ENCODE measurements at regions not wholly inside any gene's neighbourhood (a gene's known extent, or its start where the extent isn't known, plus 50 kb on each side); places are given as distances from the start of the nearest gene placed in this dataset.

DNA sequence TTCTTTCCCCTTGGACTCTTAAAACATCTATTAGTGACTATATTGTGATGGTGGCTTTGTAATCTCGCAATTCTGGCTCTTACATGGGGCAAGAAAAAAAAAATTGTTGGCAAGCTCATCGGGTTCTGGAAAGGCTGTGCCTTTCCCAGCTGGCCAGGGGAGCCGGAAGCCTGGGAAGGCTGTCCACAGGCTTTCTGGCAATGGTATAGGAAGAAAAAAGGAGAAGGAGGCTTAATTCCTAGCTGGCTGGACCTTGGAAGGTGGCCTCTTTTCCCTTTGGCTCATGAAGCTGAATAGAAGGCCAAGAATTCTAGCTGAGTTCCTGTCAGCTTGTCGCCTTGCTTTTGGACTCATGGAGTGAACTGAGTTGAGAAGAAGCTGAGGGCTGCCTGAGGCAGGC, 243.5 kb upstream of the SEMA6D start:
- no peak overlapping the region for H3K4me3 ChIP-seq
- WGBS, 2 donors, result 43 to 45% methylated on average over 4 of the region's 4 CpGs
- no peaks in the 10 kb centered on the region for H3K36me3 ChIP-seq
- TF ChIP-seq, protein P1, sequence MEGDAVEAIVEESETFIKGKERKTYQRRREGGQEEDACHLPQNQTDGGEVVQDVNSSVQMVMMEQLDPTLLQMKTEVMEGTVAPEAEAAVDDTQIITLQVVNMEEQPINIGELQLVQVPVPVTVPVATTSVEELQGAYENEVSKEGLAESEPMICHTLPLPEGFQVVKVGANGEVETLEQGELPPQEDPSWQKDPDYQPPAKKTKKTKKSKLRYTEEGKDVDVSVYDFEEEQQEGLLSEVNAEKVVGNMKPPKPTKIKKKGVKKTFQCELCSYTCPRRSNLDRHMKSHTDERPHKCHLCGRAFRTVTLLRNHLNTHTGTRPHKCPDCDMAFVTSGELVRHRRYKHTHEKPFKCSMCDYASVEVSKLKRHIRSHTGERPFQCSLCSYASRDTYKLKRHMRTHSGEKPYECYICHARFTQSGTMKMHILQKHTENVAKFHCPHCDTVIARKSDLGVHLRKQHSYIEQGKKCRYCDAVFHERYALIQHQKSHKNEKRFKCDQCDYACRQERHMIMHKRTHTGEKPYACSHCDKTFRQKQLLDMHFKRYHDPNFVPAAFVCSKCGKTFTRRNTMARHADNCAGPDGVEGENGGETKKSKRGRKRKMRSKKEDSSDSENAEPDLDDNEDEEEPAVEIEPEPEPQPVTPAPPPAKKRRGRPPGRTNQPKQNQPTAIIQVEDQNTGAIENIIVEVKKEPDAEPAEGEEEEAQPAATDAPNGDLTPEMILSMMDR (IDR thresholded peaks at IDR 0.05), result no peak
- TF ChIP-seq POLR2A (IDR thresholded peaks at IDR 0.05), result no peak
- no peaks in the 10 kb centered on the region for H3K9me3 ChIP-seq
- H3K27me3 ChIP-seq, result no peaks in the 10 kb centered on the region
- no peak for DNase-seq
- peaks cover 0 to 7% (median 0%) of the 10 kb centered on the region in 3 donors for H3K4me1 ChIP-seq
- peak overlapping the region in 1 of 4 donors; percentile 19 for H3K27ac ChIP-seq
- intact Hi-C loops (cut with DNase I), result loop anchor here (10.0 kb wide), 1 partner anchor 511 kb away; no protein-coding TSS in a partner anchor

DNA sequence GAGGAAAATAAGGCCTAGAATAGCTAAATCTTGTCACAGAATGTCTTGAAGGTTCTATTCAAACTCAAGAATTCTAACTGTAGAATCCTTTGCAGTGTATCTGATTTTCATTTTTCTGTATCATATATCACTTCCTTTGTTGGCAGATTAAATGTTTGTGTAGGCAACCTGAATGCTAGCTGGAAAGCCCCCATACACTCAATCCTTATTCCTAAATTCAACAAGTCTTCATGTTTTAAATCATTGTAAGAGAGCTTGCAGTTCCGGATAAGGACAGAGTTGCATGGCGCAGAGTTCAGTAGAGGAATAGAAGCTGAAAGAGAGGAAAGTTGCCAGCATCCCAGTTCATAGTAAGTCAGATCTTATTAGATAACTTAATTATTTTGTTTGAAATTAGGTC, 242.0 kb upstream of the SEMA6D start:
- Histone ChIP-seq H3K4me3 (no peak overlapping the region), H3K9me3 (no peaks in the 10 kb centered on the region), H3K27me3 (no peaks in the 10 kb centered on the region), H3K4me1 (peaks cover 0 to 7% (median 0%) of the 10 kb centered on the region in 3 donors), H3K36me3 (no peaks in the 10 kb centered on the region), H3K27ac (no peak overlapping the region)
- 92 to 95% methylated on average over 2 of the region's 2 CpGs for WGBS, 2 donors
- no peak for TF ChIP-seq POLR2A (IDR thresholded peaks at IDR 0.05)
- TF ChIP-seq, protein P1 (IDR thresholded peaks at IDR 0.05), result no peak
- DNase-seq, result no peak
- intact Hi-C loops (cut with DNase I), result loop anchor here (10.0 kb wide), 1 partner anchor 509 kb away; no protein-coding TSS in a partner anchor

DNA sequence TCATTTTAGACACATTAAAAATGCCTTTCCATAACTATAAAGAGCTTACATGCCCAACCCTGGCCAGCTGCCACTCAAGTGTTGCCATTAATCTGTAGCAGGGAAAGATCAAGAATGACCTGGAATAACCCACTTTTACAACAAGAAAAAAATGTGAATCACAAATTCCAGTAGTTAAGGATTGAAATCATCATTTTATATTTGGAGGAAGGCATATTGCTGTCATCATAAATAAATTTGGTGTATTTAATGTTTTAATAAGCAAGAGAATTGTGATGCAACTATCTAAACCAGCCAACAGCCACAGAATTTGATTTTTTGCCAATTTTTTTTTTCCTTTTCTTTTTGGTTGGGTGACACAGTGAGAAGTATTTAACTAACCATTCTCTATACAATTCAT, 240.0 kb upstream of the SEMA6D start:
- intact Hi-C loops (cut with DNase I), result loop anchor here (10.0 kb wide), 1 partner anchor 507 kb away; no protein-coding TSS in a partner anchor
- peaks cover 0 to 7% (median 0%) of the 10 kb centered on the region in 3 donors for H3K4me1 ChIP-seq
- no peaks in the 10 kb centered on the region for H3K36me3 ChIP-seq
- H3K4me3 ChIP-seq, result no peak overlapping the region
- TF ChIP-seq, protein P1 (IDR thresholded peaks at IDR 0.05), result no peak
- no peak for TF ChIP-seq POLR2A (IDR thresholded peaks at IDR 0.05)
- no peak overlapping the region for H3K27ac ChIP-seq
- no peaks in the 10 kb centered on the region for H3K9me3 ChIP-seq
- H3K27me3 ChIP-seq, result no peaks in the 10 kb centered on the region
- no peak for DNase-seq

DNA sequence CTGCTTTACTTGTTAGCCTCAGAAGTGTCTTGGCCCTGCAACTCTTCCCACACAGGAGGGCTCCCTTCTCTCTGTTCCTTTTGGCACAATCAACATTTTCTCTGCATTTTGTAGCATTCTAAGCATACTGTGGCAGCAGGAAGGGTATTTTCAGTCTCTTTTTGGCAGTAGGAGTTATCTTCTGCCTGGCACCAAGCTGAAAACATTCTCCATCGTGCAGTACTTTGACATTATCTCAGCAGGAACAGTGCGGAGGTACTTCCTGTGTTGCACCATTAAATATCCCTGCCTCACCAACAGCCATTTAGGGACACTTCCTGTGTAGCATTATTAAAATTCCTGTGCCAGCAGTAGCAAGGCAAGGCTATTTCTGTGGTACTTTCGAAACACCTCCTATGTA, 233.2 kb upstream of the SEMA6D start:
- no peak overlapping the region for H3K27ac ChIP-seq
- 71 to 85% methylated on average over 3 of the region's 3 CpGs for WGBS, 2 donors
- TF ChIP-seq, protein P1 (IDR thresholded peaks at IDR 0.05), result no peak
- TF ChIP-seq POLR2A (IDR thresholded peaks at IDR 0.05), result no peak
- H3K4me1 ChIP-seq, result no peaks in the 10 kb centered on the region
- H3K36me3 ChIP-seq, result no peaks in the 10 kb centered on the region
- DNase-seq, result no peak
- H3K9me3 ChIP-seq, result no peaks in the 10 kb centered on the region
- H3K4me3 ChIP-seq, result no peak overlapping the region
- no peaks in the 10 kb centered on the region for H3K27me3 ChIP-seq
- intact Hi-C loops (cut with DNase I), result no loop called here

DNA sequence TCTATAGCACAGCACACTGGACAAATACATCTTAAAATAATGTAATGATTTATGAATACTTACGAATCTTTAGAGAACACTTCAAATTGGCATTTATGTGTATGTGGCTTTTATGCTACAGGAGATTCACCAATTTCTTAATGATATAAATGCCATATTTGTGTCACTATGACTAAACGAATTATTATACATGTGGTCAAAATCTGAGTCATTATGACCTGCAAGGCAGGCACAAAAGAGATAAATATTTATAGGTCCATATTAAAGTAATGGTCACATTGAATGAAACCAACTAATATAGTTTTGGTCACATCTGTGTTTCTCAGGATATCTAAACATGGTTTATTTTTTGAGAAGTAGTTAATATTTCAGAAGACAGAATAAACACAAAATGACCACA, 232.3 kb upstream of the SEMA6D start:
- Histone ChIP-seq H3K4me3 (no peak overlapping the region), H3K27me3 (no peaks in the 10 kb centered on the region), H3K36me3 (no peaks in the 10 kb centered on the region), H3K9me3 (no peaks in the 10 kb centered on the region), H3K27ac (no peak overlapping the region), H3K4me1 (no peaks in the 10 kb centered on the region)
- no peak for TF ChIP-seq POLR2A (IDR thresholded peaks at IDR 0.05)
- TF ChIP-seq, protein P1 (IDR thresholded peaks at IDR 0.05), result no peak
- WGBS, 2 donors, result 60 to 71% methylated on average over 2 of the region's 2 CpGs
- intact Hi-C loops (cut with DNase I), result no loop called here
- no peak for DNase-seq

All from esophagus squamous epithelium (tissue), 5 donors.